Middle frontal gyrus (tissue), 1 donor: ENCODE measurements at regions not wholly inside any gene's neighbourhood (a gene's known extent, or its start where the extent isn't known, plus 50 kb on each side); places are given as distances from the start of the nearest gene placed in this dataset.

Source experiments
- DNase-seq: peaks from one replicate; pipeline ENCODE4 v3.0.0-alpha.2; 2015; ENCODE audit warnings: low spot score; ENCODE audit errors: extremely low spot score

- DNase-seq: no peak
These were observed 339.0 kb upstream of the WWC1 start for GRCh38 chr5:167952278-167952995.

GRCh38 chr5:167953151-167953798, 338.2 kb upstream of the WWC1 start:
- DNase-seq: no peak

- DNase-seq: no peak
These were observed 329.7 kb upstream of the WWC1 start for GRCh38 chr5:167961731-167962130.

- DNase-seq: no peak
These were observed 326.9 kb upstream of the WWC1 start for GRCh38 chr5:167964529-167964928.

- DNase-seq: no peak
These were observed 325.7 kb upstream of the WWC1 start for GRCh38 chr5:167965710-167966109.

GRCh38 chr5:167966979-167967378, 324.5 kb upstream of the WWC1 start:
- DNase-seq: no peak

GRCh38 chr5:167967494-167968177, 323.8 kb upstream of the WWC1 start:
- DNase-seq: no peak

GRCh38 chr5:167968837-167969236, 322.6 kb upstream of the WWC1 start:
- DNase-seq: no peak

GRCh38 chr5:167969998-167970397, 321.4 kb upstream of the WWC1 start:
- no peak for DNase-seq

GRCh38 chr5:167971706-167972105, 319.7 kb upstream of the WWC1 start:
- DNase-seq: no peak

GRCh38 chr5:167973126-167973525, 318.3 kb upstream of the WWC1 start:
- no peak for DNase-seq

GRCh38 chr5:167984951-167985350, 306.5 kb upstream of the WWC1 start:
- DNase-seq: no peak

- no peak for DNase-seq
These were observed 306.1 kb upstream of the WWC1 start for GRCh38 chr5:167985373-167985772.

GRCh38 chr5:167987490-167988280, 303.8 kb upstream of the WWC1 start:
- no peak for DNase-seq

- DNase-seq: no peak
These were observed 298.6 kb upstream of the WWC1 start for GRCh38 chr5:167992868-167993267.

GRCh38 chr5:167993771-167994170, 297.7 kb upstream of the WWC1 start:
- DNase-seq: no peak

- DNase-seq: no peak
These were observed 295.5 kb upstream of the WWC1 start for GRCh38 chr5:167995844-167996425.

GRCh38 chr5:167998148-167998767, 293.2 kb upstream of the WWC1 start:
- no peak for DNase-seq

- no peak for DNase-seq
These were observed 292.3 kb upstream of the WWC1 start for GRCh38 chr5:167999182-167999581.

GRCh38 chr5:168001318-168001717, 290.1 kb upstream of the WWC1 start:
- DNase-seq: no peak

GRCh38 chr5:168002116-168002515, 289.3 kb upstream of the WWC1 start:
- no peak for DNase-seq
